ENCODE measurements at regions not wholly inside any gene's neighbourhood (a gene's known extent, or its start where the extent isn't known, plus 50 kb on each side); places are given as distances from the start of the nearest gene placed in this dataset.
"Not testable (repeated sequence)": the region's sequence is repeated elsewhere in the genome, so short reads cannot be mapped to it uniquely, and the experiment has no call there.

DNA sequence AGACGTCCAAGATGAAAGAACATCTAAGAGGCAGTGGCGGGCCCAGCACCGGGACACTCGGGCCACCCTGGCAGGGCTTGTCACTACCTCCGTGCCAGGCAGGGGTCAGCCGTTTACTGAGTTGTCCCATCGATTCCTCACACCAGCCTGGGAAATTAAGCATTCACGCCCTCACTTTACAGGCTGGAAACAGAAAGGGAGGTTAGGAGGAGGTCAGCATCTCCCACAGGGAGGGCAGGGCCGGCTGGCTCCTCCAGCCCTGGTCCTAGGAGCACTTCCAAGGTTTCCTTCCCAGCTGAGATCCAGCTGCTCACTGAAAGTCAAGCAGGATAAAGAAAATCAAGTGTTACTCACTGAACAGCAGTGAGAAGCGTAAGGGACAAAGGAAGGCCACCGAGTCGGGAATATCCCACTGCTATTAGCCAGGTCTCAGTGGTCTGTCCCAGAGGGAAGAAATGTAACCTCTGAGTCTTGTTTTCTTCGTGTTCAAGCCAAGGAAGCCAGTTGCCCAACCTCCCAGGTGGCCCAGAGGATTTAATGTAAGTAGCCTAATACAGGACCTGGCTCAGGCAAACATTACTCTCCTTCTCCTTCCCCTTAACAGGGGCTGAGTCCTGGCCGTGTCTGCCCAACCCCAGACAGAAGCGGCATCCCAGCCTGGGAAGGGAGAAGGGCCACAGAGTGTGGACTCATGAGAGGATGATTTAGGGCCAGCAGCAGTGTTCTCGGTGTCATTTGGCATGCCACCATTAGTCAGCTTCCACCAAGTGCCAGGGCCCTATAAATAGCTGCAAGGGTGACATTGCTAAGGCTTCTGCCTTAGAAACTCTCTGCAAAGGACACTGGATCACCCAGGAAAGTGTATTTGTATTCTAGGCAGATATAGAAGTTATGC, 203.1 kb upstream of the GALNT2 start:
- TF ChIP-seq, protein P1, sequence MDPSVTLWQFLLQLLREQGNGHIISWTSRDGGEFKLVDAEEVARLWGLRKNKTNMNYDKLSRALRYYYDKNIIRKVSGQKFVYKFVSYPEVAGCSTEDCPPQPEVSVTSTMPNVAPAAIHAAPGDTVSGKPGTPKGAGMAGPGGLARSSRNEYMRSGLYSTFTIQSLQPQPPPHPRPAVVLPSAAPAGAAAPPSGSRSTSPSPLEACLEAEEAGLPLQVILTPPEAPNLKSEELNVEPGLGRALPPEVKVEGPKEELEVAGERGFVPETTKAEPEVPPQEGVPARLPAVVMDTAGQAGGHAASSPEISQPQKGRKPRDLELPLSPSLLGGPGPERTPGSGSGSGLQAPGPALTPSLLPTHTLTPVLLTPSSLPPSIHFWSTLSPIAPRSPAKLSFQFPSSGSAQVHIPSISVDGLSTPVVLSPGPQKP (IDR thresholded peaks at IDR 0.05; ENCODE audit: low read depth, low read length): no peak
- TF ChIP-seq POLR2AphosphoS2 (conservative IDR thresholded peaks at IDR 0.05; ENCODE audit: low read length) (no peak), SREBF2 (IDR thresholded peaks at IDR 0.05) (no peak), KDM1A (IDR thresholded peaks at IDR 0.05; ENCODE audit: low read depth) (no peak), HOXB5 (CRISPR knock-in tag; IDR thresholded peaks at IDR 0.05) (no peak), ESRRA (IDR thresholded peaks at IDR 0.05; ENCODE audit: borderline replicate concordance, low read length) (no peak), HEYL (CRISPR knock-in tag; IDR thresholded peaks at IDR 0.05) (no peak), ZC3H11A (IDR thresholded peaks at IDR 0.05) (no peak), ZFP36 (IDR thresholded peaks at IDR 0.05; ENCODE audit: borderline replicate concordance, partially characterized antibody) (no peak), ZNF302 (CRISPR knock-in tag; IDR thresholded peaks at IDR 0.05) (no peak)
- TF ChIP-seq, protein P2, sequence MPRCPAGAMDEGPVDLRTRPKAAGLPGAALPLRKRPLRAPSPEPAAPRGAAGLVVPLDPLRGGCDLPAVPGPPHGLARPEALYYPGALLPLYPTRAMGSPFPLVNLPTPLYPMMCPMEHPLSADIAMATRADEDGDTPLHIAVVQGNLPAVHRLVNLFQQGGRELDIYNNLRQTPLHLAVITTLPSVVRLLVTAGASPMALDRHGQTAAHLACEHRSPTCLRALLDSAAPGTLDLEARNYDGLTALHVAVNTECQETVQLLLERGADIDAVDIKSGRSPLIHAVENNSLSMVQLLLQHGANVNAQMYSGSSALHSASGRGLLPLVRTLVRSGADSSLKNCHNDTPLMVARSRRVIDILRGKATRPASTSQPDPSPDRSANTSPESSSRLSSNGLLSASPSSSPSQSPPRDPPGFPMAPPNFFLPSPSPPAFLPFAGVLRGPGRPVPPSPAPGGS (IDR thresholded peaks at IDR 0.05): no peak
- H3K27ac ChIP-seq: no peak overlapping the region
- H3K4me1 ChIP-seq: no peaks in the 10 kb centered on the region
- H3K4me3 ChIP-seq: no peak overlapping the region
- WGBS (ENCODE audit: missing lambda C conversion rate): 67% methylated on average over 16 of the region's 16 CpGs
- FAIRE-seq (no peak), DNase-seq (ENCODE audit: low read depth in 1 of 2, low spot score in 1 of 2) (no peak), ATAC-seq (no peak; a peak in 1 of 6 replicates)
- ChIA-PET CTCF (interaction anchor here (0.7 to 3.2 kb wide), 2 partner anchors 15 to 20 kb away, joined by 3 to 12 read pairs; no protein-coding TSS in a partner anchor), POLR2A (no interaction called here)
- no peaks in the 10 kb centered on the region for H3K9me3 ChIP-seq
- H3K4me2 ChIP-seq: no peak overlapping the region

DNA sequence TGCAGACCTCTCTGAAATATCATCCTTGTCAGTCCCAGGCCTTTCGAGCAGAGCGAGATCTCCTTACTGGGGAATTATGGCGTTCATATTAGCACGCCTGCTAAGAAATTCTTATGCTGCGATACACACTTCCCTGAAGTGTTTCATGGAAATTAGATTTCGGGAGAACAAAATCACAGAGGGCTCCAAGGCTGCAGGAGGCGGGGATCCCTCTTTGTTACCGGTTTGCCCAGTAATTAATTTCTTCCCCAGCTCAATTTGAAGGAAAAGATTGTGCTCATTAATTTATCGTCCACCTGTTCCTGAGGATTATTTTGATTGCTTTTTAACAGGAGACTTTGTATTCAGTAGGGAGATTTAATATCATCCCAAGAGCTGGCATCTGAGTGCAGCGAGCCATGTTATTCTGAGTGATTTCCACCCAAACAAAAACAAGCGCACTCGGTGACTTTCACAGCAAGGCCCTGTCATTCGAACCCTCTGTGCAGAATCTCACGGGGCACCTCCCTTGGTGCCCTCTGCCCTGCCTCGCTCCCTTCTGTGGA, 202.3 kb upstream of the GALNT2 start:
- Histone ChIP-seq H3K4me2 (no peak overlapping the region), H3K4me3 (no peak overlapping the region), H3K27ac (no peak overlapping the region), H3K9me3 (no peaks in the 10 kb centered on the region), H3K4me1 (no peaks in the 10 kb centered on the region)
- POLR2A ChIA-PET: no interaction called here
- ATAC-seq (no peak), FAIRE-seq (no peak), DNase-seq (ENCODE audit: low read depth in 1 of 2, low spot score in 1 of 2) (no peak)
- WGBS (ENCODE audit: missing lambda C conversion rate): 85% methylated on average over 15 of the region's 15 CpGs
- TF ChIP-seq HOXB5 (CRISPR knock-in tag; IDR thresholded peaks at IDR 0.05) (no peak), ATOH8 (CRISPR knock-in tag; IDR thresholded peaks at IDR 0.05; ENCODE audit: low read depth) (no peak), JUNB (IDR thresholded peaks at IDR 0.05) (no peak), ZC3H11A (IDR thresholded peaks at IDR 0.05) (no peak), ZSCAN20 (CRISPR knock-in tag; IDR thresholded peaks at IDR 0.05) (no peak), CBX2 (IDR thresholded peaks at IDR 0.05; ENCODE audit: borderline replicate concordance, low read depth) (no peak), POLR2AphosphoS2 (conservative IDR thresholded peaks at IDR 0.05; ENCODE audit: low read length) (no peak), TP53 (CRISPR knock-in tag; IDR thresholded peaks at IDR 0.05) (no peak)
- TF ChIP-seq, protein P3, sequence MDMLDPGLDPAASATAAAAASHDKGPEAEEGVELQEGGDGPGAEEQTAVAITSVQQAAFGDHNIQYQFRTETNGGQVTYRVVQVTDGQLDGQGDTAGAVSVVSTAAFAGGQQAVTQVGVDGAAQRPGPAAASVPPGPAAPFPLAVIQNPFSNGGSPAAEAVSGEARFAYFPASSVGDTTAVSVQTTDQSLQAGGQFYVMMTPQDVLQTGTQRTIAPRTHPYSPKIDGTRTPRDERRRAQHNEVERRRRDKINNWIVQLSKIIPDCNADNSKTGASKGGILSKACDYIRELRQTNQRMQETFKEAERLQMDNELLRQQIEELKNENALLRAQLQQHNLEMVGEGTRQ (IDR thresholded peaks at IDR 0.05): no peak
- CTCF ChIA-PET: interaction anchor here (0.7 to 3.2 kb wide), 2 partner anchors 16 to 21 kb away, joined by 3 to 12 read pairs; no protein-coding TSS in a partner anchor

DNA sequence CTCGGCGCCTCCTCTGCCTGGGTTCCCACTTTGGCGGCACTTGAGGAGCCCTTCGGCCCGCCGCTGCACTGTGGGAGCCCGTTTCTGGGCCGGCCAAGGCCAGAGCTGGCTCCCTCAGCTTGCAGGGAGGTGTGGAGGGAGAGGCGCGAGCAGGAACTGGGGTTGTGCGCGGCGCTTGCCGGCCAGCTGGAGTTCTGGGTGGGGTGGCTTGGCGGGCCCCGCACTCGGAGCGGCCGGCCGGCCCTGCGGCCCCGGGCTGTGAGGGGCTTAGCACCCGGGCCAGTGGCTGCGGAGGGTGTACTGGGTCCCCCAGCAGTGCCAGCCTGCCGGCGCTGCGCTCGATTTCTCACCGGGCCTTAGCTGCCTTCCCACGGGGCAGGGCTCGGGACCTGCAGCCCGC, 201.7 kb upstream of the GALNT2 start:
- H3K4me2 ChIP-seq; FAIRE-seq; H3K9me3 ChIP-seq; ATAC-seq; DNase-seq (ENCODE audit: low read depth in 1 of 2, low spot score in 1 of 2); H3K4me3 ChIP-seq; POLR2A ChIA-PET; H3K4me1 ChIP-seq; H3K27ac ChIP-seq: not testable (repeated sequence)
- WGBS (ENCODE audit: missing lambda C conversion rate): 90% methylated on average over 19 of the region's 32 CpGs
- CTCF ChIA-PET: interaction anchor here (3.2 kb wide), 1 partner anchor 16 kb away, joined by 12 read pairs; no protein-coding TSS in a partner anchor
